ENCODE measurements at regions not wholly inside any gene's neighbourhood (a gene's known extent, or its start where the extent isn't known, plus 50 kb on each side); places are given as distances from the start of the nearest gene placed in this dataset.
"Not testable (repeated sequence)": the region's sequence is repeated elsewhere in the genome, so short reads cannot be mapped to it uniquely, and the experiment has no call there.

GRCh38 chr18:30594911-30595310, 447.6 kb downstream of the DSC3 start:
- TF ChIP-seq, protein P1, sequence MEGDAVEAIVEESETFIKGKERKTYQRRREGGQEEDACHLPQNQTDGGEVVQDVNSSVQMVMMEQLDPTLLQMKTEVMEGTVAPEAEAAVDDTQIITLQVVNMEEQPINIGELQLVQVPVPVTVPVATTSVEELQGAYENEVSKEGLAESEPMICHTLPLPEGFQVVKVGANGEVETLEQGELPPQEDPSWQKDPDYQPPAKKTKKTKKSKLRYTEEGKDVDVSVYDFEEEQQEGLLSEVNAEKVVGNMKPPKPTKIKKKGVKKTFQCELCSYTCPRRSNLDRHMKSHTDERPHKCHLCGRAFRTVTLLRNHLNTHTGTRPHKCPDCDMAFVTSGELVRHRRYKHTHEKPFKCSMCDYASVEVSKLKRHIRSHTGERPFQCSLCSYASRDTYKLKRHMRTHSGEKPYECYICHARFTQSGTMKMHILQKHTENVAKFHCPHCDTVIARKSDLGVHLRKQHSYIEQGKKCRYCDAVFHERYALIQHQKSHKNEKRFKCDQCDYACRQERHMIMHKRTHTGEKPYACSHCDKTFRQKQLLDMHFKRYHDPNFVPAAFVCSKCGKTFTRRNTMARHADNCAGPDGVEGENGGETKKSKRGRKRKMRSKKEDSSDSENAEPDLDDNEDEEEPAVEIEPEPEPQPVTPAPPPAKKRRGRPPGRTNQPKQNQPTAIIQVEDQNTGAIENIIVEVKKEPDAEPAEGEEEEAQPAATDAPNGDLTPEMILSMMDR (IDR thresholded peaks at IDR 0.05) = not testable (repeated sequence)
- not testable (repeated sequence) for TF ChIP-seq POLR2A (IDR thresholded peaks at IDR 0.05)

Measured in uterus (tissue), 2 donors.